ENCODE measurements at regions not wholly inside any gene's neighbourhood (a gene's known extent, or its start where the extent isn't known, plus 50 kb on each side); places are given as distances from the start of the nearest gene placed in this dataset.

- Mint-ChIP-seq H3K9me3 (no peaks in the 10 kb centered on the region), H3K36me3 (no peaks in the 10 kb centered on the region), H3K4me3 (peak overlapping the region; percentile 60), H3K27me3 (no peaks in the 10 kb centered on the region), H3K27ac (peak overlapping the region; percentile 98), H3K4me1 (peaks cover 49% of the 10 kb centered on the region)
- DNase-seq (no peak), ATAC-seq (ENCODE audit: low read depth) (peak; percentile 53)
- POLR2A ChIA-PET = interaction anchor here (1.1 to 5.7 kb wide), 9 partner anchors 8 to 80 kb away, joined by 3 to 87 read pairs (median 20); partner anchors contain the start of genes E2F2 and ID3
Measured at GRCh38 chr1:23611601-23612327, 52.5 kb upstream of the ID3 start.

- H3K27me3 Mint-ChIP-seq = no peaks in the 10 kb centered on the region
- H3K4me3 Mint-ChIP-seq = no peak overlapping the region
- H3K4me1 Mint-ChIP-seq = peaks cover 47% of the 10 kb centered on the region
- POLR2A ChIA-PET = interaction anchor here (1.8 to 5.7 kb wide), 2 partner anchors 9 to 11 kb away, joined by 4 to 87 read pairs; no protein-coding TSS in a partner anchor
- no peak for ATAC-seq (ENCODE audit: low read depth)
- H3K27ac Mint-ChIP-seq = peak overlapping the region; percentile 5
- no peak for DNase-seq
- no peaks in the 10 kb centered on the region for H3K9me3 Mint-ChIP-seq
- H3K36me3 Mint-ChIP-seq = no peaks in the 10 kb centered on the region
Measured at GRCh38 chr1:23610677-23611076, 51.4 kb upstream of the ID3 start.

DNA sequence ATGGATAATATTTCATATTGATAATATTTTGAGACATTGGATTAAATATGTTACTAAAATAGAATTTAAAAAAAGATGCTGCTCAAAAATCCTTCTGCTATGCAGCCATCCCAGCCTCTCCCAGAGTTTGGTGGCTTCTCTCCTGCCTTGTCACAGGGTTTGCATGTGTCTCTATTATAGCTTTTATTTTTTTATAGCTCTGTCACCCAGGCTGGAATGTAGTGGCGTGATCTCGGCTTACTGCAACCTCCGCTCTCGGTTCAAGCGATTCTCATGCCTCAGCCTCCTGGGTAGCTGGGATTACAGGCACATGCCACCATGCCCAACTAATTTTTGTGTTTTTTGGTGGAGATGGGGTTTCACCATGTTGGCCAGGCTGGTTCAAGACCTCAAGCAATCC is 50.7 kb upstream of the ID3 start:
- POLR2A ChIA-PET = interaction anchor here (0.6 to 5.7 kb wide), 3 partner anchors 9 to 55 kb away, joined by 3 to 87 read pairs (median 4); no protein-coding TSS in a partner anchor
- DNase-seq (no peak), ATAC-seq (ENCODE audit: low read depth) (no peak)
- peak overlapping the region; percentile 5 for H3K27ac Mint-ChIP-seq
- H3K4me3 Mint-ChIP-seq = no peak overlapping the region
- H3K9me3 Mint-ChIP-seq = no peaks in the 10 kb centered on the region
- H3K4me1 Mint-ChIP-seq = peaks cover 46% of the 10 kb centered on the region
- no peaks in the 10 kb centered on the region for H3K27me3 Mint-ChIP-seq
- H3K36me3 Mint-ChIP-seq = no peaks in the 10 kb centered on the region
